Cardiac muscle cell (in vitro differentiated cells and primary cell): ENCODE measurements at regions not wholly inside any gene's neighbourhood (a gene's known extent, or its start where the extent isn't known, plus 50 kb on each side); places are given as distances from the start of the nearest gene placed in this dataset.
"Not testable (repeated sequence)": the region's sequence is repeated elsewhere in the genome, so short reads cannot be mapped to it uniquely, and the experiment has no call there.

ENCODE experiments used
- DNase-seq, 2 donors: peaks; one replicate each; pipeline versions ENCODE4 v3.0.0 to v3.0.0-alpha.2; 2010 to 2017; ENCODE audit warnings: low read depth in 1 of 2, low spot score in 1 of 2
- H3K27ac ChIP-seq: fragments of 200-600 bp; sonication (generic); 2 replicates; pipeline ENCODE4 v1.5.1; 2016
- H3K27me3 ChIP-seq: fragments of 200-600 bp; sonication (generic); 2 replicates; pipeline ENCODE4 v1.6.0; 2016; ENCODE audit warnings: control low read depth
- H3K36me3 ChIP-seq: fragments of 200-600 bp; sonication (generic); 2 replicates; pipeline ENCODE4 v1.5.1; 2016; ENCODE audit warnings: control low read depth
- H3K4me1 ChIP-seq: fragments of 200-600 bp; sonication (generic); 2 replicates; pipeline ENCODE4 v1.8.1; 2017; ENCODE audit warnings: low read depth, mild to moderate bottlenecking, mixed run types
- H3K4me3 ChIP-seq: fragments of 200-600 bp; sonication (generic); 2 replicates; pipeline ENCODE4 v1.5.1; 2016; ENCODE audit warnings: mild to moderate bottlenecking
- H3K9me3 ChIP-seq: fragments of 200-600 bp; sonication (generic); 2 replicates; pipeline ENCODE4 v1.5.1; 2017; ENCODE audit warnings: low read depth, mild to moderate bottlenecking, control low read depth
- TF ChIP-seq, protein P1 (sequence below): IDR thresholded peaks from 2 replicates; pipeline ENCODE4 v1.5.1; 2012; ENCODE audit warnings: low read depth, mild to moderate bottlenecking, low read length

DNA sequence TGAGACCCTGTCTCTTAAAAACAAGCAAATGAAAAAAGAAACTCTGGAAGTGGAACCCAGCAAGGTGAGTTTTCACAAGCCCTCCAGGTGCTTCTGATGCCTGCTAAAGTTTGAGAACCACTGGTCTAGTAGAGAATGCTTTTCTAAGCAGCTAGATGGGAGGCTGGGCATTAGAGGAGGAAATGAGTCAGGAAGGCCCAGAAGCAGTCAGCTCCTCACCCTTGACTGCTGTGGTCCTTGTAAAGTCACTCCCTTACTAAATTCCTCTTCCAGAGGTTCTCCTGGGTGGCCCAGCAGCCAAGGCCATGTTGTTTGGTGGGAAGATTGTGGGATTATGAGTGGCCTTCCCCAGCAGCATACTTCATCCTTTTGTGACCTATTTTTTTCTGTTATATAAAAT is 52.0 kb upstream of the FYN start:
- Histone ChIP-seq H3K9me3 (no peaks in the 10 kb centered on the region), H3K27ac (no peak overlapping the region), H3K27me3 (no peaks in the 10 kb centered on the region), H3K36me3 (no peaks in the 10 kb centered on the region), H3K4me1 (no peaks in the 10 kb centered on the region), H3K4me3 (no peak overlapping the region)
- DNase-seq = peak in 1 of 2 donors; percentile 62
- TF ChIP-seq, protein P1, sequence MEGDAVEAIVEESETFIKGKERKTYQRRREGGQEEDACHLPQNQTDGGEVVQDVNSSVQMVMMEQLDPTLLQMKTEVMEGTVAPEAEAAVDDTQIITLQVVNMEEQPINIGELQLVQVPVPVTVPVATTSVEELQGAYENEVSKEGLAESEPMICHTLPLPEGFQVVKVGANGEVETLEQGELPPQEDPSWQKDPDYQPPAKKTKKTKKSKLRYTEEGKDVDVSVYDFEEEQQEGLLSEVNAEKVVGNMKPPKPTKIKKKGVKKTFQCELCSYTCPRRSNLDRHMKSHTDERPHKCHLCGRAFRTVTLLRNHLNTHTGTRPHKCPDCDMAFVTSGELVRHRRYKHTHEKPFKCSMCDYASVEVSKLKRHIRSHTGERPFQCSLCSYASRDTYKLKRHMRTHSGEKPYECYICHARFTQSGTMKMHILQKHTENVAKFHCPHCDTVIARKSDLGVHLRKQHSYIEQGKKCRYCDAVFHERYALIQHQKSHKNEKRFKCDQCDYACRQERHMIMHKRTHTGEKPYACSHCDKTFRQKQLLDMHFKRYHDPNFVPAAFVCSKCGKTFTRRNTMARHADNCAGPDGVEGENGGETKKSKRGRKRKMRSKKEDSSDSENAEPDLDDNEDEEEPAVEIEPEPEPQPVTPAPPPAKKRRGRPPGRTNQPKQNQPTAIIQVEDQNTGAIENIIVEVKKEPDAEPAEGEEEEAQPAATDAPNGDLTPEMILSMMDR = no peak

DNA sequence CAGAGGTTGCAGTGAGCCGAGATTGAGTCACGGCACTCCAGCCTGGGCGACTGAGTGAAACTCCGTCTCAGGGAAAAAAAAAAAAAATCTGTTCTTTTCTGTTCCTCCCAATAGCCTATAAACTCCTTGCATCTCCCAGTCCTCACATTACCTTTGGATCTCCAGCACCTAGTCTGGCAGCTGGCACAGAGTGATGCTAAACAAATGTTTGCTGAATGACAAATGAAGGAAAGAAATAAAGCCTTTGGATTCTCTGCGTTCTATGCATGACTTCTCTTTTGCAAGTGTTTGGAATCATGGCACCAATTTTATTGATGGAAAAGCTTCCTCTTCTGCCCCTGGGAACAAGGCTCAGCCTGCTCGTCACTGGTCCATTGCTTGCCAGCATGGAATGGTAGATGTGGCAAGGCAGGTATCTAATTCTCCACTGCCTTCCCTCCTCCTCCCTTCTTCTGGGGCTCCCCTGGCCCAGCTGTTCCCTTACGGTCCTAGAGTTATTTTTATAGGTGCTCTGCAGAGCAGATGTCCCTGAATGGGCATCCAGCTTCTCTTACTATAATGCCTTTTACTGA is 53.6 kb upstream of the FYN start:
- no peak for DNase-seq
- no peaks in the 10 kb centered on the region for H3K27me3 ChIP-seq
- no peak overlapping the region for H3K27ac ChIP-seq
- H3K4me3 ChIP-seq = no peak overlapping the region
- H3K36me3 ChIP-seq = no peaks in the 10 kb centered on the region
- no peaks in the 10 kb centered on the region for H3K9me3 ChIP-seq
- TF ChIP-seq, protein P1 = no peak
- no peaks in the 10 kb centered on the region for H3K4me1 ChIP-seq

DNA sequence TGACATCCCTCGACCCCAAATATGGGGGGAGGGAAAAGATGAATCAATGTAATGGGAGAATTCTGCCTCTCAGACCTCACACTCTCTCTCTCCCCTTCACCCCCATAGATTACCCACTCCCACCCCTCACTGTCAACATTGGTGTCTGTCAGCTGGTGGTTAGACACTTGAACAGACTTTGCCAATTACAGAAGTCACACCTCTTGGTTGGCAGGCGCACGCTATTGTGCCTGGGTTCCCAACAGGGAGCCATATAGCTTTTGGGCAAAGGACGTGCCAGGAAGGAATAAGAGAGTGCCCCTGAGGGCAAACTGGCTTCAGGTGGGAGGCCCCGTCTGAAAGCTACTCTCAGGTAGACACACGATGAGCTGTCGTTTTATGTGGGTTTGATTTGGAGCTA is 54.1 kb upstream of the FYN start:
- no peak overlapping the region for H3K4me3 ChIP-seq
- no peak for DNase-seq
- H3K27ac ChIP-seq = no peak overlapping the region
- H3K36me3 ChIP-seq = no peaks in the 10 kb centered on the region
- no peaks in the 10 kb centered on the region for H3K9me3 ChIP-seq
- TF ChIP-seq, protein P1 = no peak
- no peaks in the 10 kb centered on the region for H3K4me1 ChIP-seq
- no peaks in the 10 kb centered on the region for H3K27me3 ChIP-seq

DNA sequence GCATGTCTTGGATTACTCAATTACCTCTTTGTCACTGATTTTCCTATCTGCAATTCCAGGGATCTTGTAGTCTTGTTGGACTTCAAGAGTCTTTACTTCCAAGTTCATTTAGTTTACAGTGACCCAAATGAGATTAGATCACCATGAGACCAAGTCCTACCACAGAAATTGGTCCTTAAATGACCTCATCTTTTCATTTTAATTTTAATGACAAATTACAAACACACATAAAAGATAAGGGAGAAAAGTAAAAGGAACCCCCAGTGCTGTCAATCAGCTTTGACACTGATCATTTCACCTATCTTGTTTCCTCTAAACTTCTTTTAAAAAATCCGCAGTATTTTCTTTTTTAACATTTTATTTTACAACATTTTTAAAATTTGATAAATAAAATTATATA is 54.9 kb upstream of the FYN start:
- Histone ChIP-seq H3K27me3 (no peaks in the 10 kb centered on the region), H3K4me3 (no peak overlapping the region), H3K27ac (no peak overlapping the region), H3K36me3 (no peaks in the 10 kb centered on the region), H3K4me1 (no peaks in the 10 kb centered on the region), H3K9me3 (no peaks in the 10 kb centered on the region)
- TF ChIP-seq, protein P1 = no peak
- DNase-seq = no peak

DNA sequence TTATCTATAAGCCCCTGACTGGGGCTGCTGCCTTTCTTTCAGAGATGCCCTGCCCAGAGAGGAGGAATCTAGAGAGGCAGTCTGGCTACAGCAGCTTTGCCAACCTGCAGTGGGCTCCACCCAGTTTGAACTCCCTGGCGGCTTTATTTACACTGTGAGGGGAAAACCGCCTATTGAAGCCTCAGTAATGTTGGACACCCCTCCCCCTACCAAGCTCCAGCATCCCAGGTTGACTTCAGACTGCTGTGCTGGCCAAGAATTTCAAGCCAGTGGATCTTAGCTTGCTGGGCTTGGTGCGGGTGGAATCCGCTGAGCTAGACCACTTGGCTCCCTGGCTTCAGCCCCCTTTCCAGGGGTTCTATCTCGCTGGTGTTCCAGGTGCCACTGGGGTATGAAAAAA is 61.4 kb upstream of the FYN start:
- not testable (repeated sequence) for H3K4me1 ChIP-seq, H3K9me3 ChIP-seq, H3K4me3 ChIP-seq, DNase-seq, H3K27ac ChIP-seq, H3K36me3 ChIP-seq, H3K27me3 ChIP-seq

DNA sequence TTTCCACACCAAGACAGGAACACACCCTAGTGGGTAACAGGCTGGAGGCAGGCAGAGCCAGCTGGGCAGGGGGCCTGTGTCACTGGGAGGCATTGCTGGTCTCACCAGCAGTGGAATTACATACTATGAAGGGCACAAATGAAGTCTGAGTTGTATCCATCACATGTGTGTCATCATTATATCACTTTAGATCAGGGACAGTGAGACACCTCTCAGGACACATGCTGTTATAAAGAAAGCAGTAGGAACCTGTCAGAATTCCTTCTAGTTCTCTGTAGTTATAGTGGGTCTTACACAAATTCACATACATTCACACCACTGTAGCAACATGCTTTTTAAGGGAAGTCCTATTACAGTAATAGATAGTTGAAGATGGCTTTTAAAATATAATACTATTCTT is 63.5 kb upstream of the FYN start:
- TF ChIP-seq, protein P1 = no peak
- H3K9me3 ChIP-seq = no peaks in the 10 kb centered on the region
- DNase-seq = no peak
- no peak overlapping the region for H3K4me3 ChIP-seq
- H3K4me1 ChIP-seq = no peaks in the 10 kb centered on the region
- H3K27ac ChIP-seq = no peak overlapping the region
- no peaks in the 10 kb centered on the region for H3K27me3 ChIP-seq
- H3K36me3 ChIP-seq = no peaks in the 10 kb centered on the region
